Endothelial cell of umbilical vein (primary cell): ENCODE measurements at regions not wholly inside any gene's neighbourhood (a gene's known extent, or its start where the extent isn't known, plus 50 kb on each side); places are given as distances from the start of the nearest gene placed in this dataset.

Source experiments
- BruUV-seq: library from RNA; stranded (reverse); fragments of 400-500 nt; replicated peaks from 2 replicates; lab custom pipeline; 2021; lab: Mats Ljungman, UMichigan
- CTCF ChIA-PET: fragments of 300-600, 350-600 bp; sonication (Branson Sonifier 250); formaldehyde crosslinking; loops from one replicate; lab custom pipeline; 2021; ENCODE audit warnings: antibody characterized with exemption, inconsistent platforms; lab: Charles Lee
- POLR2A ChIA-PET: fragments of 300-600, 350-600 bp; sonication (Branson Sonifier 250); formaldehyde crosslinking; loops from one replicate; lab custom pipeline; 2021; ENCODE audit warnings: antibody characterized with exemption, inconsistent platforms; lab: Charles Lee
- DNase-seq: peaks from one replicate; pipeline ENCODE4 v3.0.0-alpha.2; 2011; ENCODE audit warnings: low read depth, low spot score
- FAIRE-seq: peaks from 2 replicates; lab custom pipeline; 2011; peaks lifted over from hg19 to GRCh38; lab: Jason Lieb, UNC
- H2AFZ ChIP-seq: 2 replicates; pipeline ENCODE4 v1.6.0; 2012; ENCODE audit warnings: low read depth, low read length, control low read depth, inconsistent platforms
- H3K27ac ChIP-seq: 2 replicates; pipeline ENCODE4 v1.5.1; 2011; ENCODE audit warnings: low read depth, mild to moderate bottlenecking, control low read depth, low read length, moderate library complexity; ENCODE audit not compliant: insufficient read depth
- H3K27me3 ChIP-seq, 2 experiments: 2 replicates each; pipeline versions ENCODE4 v1.6.0 to v1.6.1; 2011; ENCODE audit warnings: low read length in 2 of 2, mixed read lengths in 1 of 2; ENCODE audit not compliant: control insufficient read depth in 2 of 2, insufficient read depth in 2 of 2
- H3K36me3 ChIP-seq, 2 experiments: 2 replicates in 1 of 2; 3 replicates in 1 of 2; pipeline ENCODE4 v1.5.1; 2011; ENCODE audit warnings: low read length in 2 of 2, mild to moderate bottlenecking in 1 of 2, moderate library complexity in 1 of 2; ENCODE audit not compliant: control insufficient read depth in 2 of 2, insufficient read depth in 2 of 2; ENCODE audit errors: extremely low read depth in 1 of 2
- H3K4me1 ChIP-seq: 3 replicates; pipeline ENCODE4 v1.5.1; 2011; ENCODE audit warnings: mild to moderate bottlenecking, low read length; ENCODE audit not compliant: control insufficient read depth, insufficient read depth; ENCODE audit errors: extremely low read depth
- H3K4me2 ChIP-seq: 2 replicates; pipeline ENCODE4 v1.6.1; 2011; ENCODE audit warnings: low read length, control low read depth, mixed read lengths; ENCODE audit not compliant: insufficient read depth
- H3K4me3 ChIP-seq, 3 experiments: fragments of 200-600 bp in 1 of 3; sonication (generic), shearing (Covaris generic) in 1 of 3; replicated peaks in 1 of 3; 2 replicates each; pipeline ENCODE4 v1.5.1; 2011 to 2016; ENCODE audit warnings: control low read depth in 3 of 3, low read length in 3 of 3, mild to moderate bottlenecking in 2 of 3, inconsistent platforms in 1 of 3, low read depth in 1 of 3, moderate library complexity in 1 of 3; ENCODE audit not compliant: insufficient read depth in 1 of 3
- H3K79me2 ChIP-seq: 2 replicates; pipeline ENCODE4 v1.6.0; 2012; ENCODE audit warnings: low read length, inconsistent platforms; ENCODE audit not compliant: control insufficient read depth, insufficient read depth
- H3K9ac ChIP-seq: replicated peaks from 2 replicates; pipeline ENCODE3; 2011; ENCODE audit warnings: low read length, control low read depth; ENCODE audit not compliant: insufficient read depth; ENCODE audit errors: extremely low read depth
- H3K9me1 ChIP-seq: replicated peaks from 3 replicates; pipeline ENCODE4 v1.6.0; 2011; ENCODE audit warnings: mild to moderate bottlenecking, low read length; ENCODE audit not compliant: control insufficient read depth, insufficient read depth; ENCODE audit errors: extremely low read depth
- H3K9me3 ChIP-seq: replicated peaks from 2 replicates; pipeline ENCODE4 v1.5.1; 2012; ENCODE audit warnings: low read length, inconsistent platforms; ENCODE audit not compliant: control insufficient read depth, insufficient read depth
- H4K20me1 ChIP-seq: replicated peaks from 2 replicates; pipeline ENCODE3; 2011; ENCODE audit warnings: mild to moderate bottlenecking, low read length; ENCODE audit not compliant: control insufficient read depth, insufficient read depth; ENCODE audit errors: extremely low read depth
- CTCF ChIP-seq, 2 donors: IDR thresholded peaks; 1 replicate in 1 of 2; 2 replicates in 1 of 2; pipeline ENCODE4 v1.5.1; 2011; ENCODE audit warnings: low read length in 2 of 2, mild to moderate bottlenecking in 2 of 2, moderate library complexity in 2 of 2, control low read depth in 1 of 2, inconsistent platforms in 1 of 2, low read depth in 1 of 2; ENCODE audit not compliant: insufficient read depth in 1 of 2; ENCODE audit errors: extremely low read depth in 1 of 2
- EZH2 ChIP-seq: IDR thresholded peaks from 2 replicates; pipeline ENCODE4 v1.6.1; 2012; ENCODE audit warnings: borderline replicate concordance, low read depth, mild to moderate bottlenecking, moderate library complexity, low read length, inconsistent platforms; ENCODE audit not compliant: severe bottlenecking
- FOS ChIP-seq: IDR thresholded peaks from 2 replicates; pipeline ENCODE4 v1.6.1; 2011; ENCODE audit warnings: mild to moderate bottlenecking, low read length, moderate library complexity, borderline replicate concordance; ENCODE audit not compliant: insufficient read depth
- GATA2 ChIP-seq: IDR thresholded peaks from 2 replicates; pipeline ENCODE4 v1.7.0; 2011; ENCODE audit warnings: low read depth, mild to moderate bottlenecking, moderate library complexity, mixed read lengths, low read length; ENCODE audit not compliant: insufficient read length, insufficient read depth
- JUN ChIP-seq: IDR thresholded peaks from 2 replicates; pipeline ENCODE4 v1.6.1; 2011; ENCODE audit warnings: borderline replicate concordance, low read depth; ENCODE audit not compliant: insufficient read length, insufficient read depth
- MAX ChIP-seq: IDR thresholded peaks from 2 replicates; pipeline ENCODE4 v1.6.1; 2011; ENCODE audit not compliant: insufficient read depth, insufficient read length
- MYC ChIP-seq: IDR thresholded peaks from one replicate; pipeline ENCODE4 v1.6.1; 2011; ENCODE audit warnings: mild to moderate bottlenecking, low read depth, low read length
- POLR2A ChIP-seq: IDR thresholded peaks from 2 replicates; pipeline ENCODE4 v1.6.1; 2012; ENCODE audit warnings: low read depth, mild to moderate bottlenecking, control low read depth, low read length
- POLR2AphosphoS5 ChIP-seq: IDR thresholded peaks from 2 replicates; pipeline ENCODE4 v1.6.1; 2012; ENCODE audit warnings: low read depth, mild to moderate bottlenecking, control low read depth, low read length, moderate library complexity; ENCODE audit not compliant: insufficient read depth
- dilution Hi-C: fragments of 300-500 bp; cut with MboI; formaldehyde crosslinking; loops from one replicate; pipeline ENCODE4 v1.15.0; 2019; ENCODE audit warnings: low sequenced_read_pairs; ENCODE audit not compliant: extremely low pct_ligation_motif_present
- intact Hi-C: fragments of 100-400 bp; cut with micrococcal nuclease; formaldehyde crosslinking; loops from one replicate; pipeline ENCODE4 v1.10.0; 2022

- TF ChIP-seq FOS (no peak), POLR2AphosphoS5 (no peak), CTCF (IDR thresholded peaks at IDR 0.05; ENCODE audit: extremely low read depth in 1 of 2, insufficient read depth in 1 of 2, low read depth in 1 of 2, low read length in 2 of 2) (no peak), EZH2 (no peak), GATA2 (no peak), JUN (no peak), MAX (no peak), MYC (no peak), POLR2A (no peak)
- Histone ChIP-seq H3K4me2 (no peak overlapping the region), H3K9ac (no peak overlapping the region), H3K4me3 (no peak overlapping the region), H3K79me2 (no peaks in the 10 kb centered on the region), H3K27me3 (no peaks in the 10 kb centered on the region), H3K27ac (no peak overlapping the region), H3K9me3 (no peaks in the 10 kb centered on the region), H4K20me1 (no peaks in the 10 kb centered on the region), H3K36me3 (no peaks in the 10 kb centered on the region), H3K9me1 (no peaks in the 10 kb centered on the region), H3K4me1 (no peaks in the 10 kb centered on the region), H2AFZ (no peak overlapping the region)
- ChIA-PET CTCF (interaction anchor here (1.3 kb wide), 1 partner anchor 10 kb away, joined by 3 read pairs; no protein-coding TSS in a partner anchor), POLR2A (no interaction called here)
- BruUV-seq = no TSS peak
- intact Hi-C loops (no loop called here), dilution Hi-C loops (no loop called here)
- no peak for DNase-seq
- FAIRE-seq = no peak
Measured at GRCh38 chr2:221189431-221190067, 382.6 kb downstream of the EPHA4 start.
